Stimulated activated CD4-positive, alpha-beta T cell treated with anti-CD3 and anti-CD28 coated beads, Interleukin-1b, Interleukin-23, amount 100 ng/mL, for 4 hours (primary cell): ENCODE measurements at regions not wholly inside any gene's neighbourhood (a gene's known extent, or its start where the extent isn't known, plus 50 kb on each side); places are given as distances from the start of the nearest gene placed in this dataset.

ENCODE experiments used
- DNase-seq, 2 donors: peaks; one replicate each; pipeline ENCODE4 v3.0.0-alpha.2; 2020; ENCODE audit warnings: low read depth in 2 of 2

GRCh38 chr10:130902471-130902870, 409.1 kb downstream of the TCERG1L start:
- no peak for DNase-seq

- no peak for DNase-seq
These were observed 408.6 kb downstream of the TCERG1L start for GRCh38 chr10:130902929-130903328.

GRCh38 chr10:130904676-130905075, 406.8 kb downstream of the TCERG1L start:
- no peak for DNase-seq

GRCh38 chr10:130905386-130905785, 406.1 kb downstream of the TCERG1L start:
- no peak for DNase-seq

GRCh38 chr10:130905921-130906320, 405.6 kb downstream of the TCERG1L start:
- DNase-seq = no peak

- DNase-seq = no peak
These were observed 400.7 kb downstream of the TCERG1L start for GRCh38 chr10:130910848-130911247.

- no peak for DNase-seq
These were observed 397.7 kb downstream of the TCERG1L start for GRCh38 chr10:130913844-130914243.

GRCh38 chr10:130914367-130914766, 397.2 kb downstream of the TCERG1L start:
- DNase-seq = no peak

GRCh38 chr10:130915065-130915464, 396.5 kb downstream of the TCERG1L start:
- no peak for DNase-seq

GRCh38 chr10:130921461-130921860, 390.1 kb downstream of the TCERG1L start:
- DNase-seq = no peak

- DNase-seq = no peak
These were observed 389.5 kb downstream of the TCERG1L start for GRCh38 chr10:130921911-130922440.

- DNase-seq = no peak
These were observed 387.9 kb downstream of the TCERG1L start for GRCh38 chr10:130923596-130923995.

- no peak for DNase-seq
These were observed 387.2 kb downstream of the TCERG1L start for GRCh38 chr10:130924138-130924819.

GRCh38 chr10:130926442-130926841, 385.1 kb downstream of the TCERG1L start:
- DNase-seq = no peak

- no peak for DNase-seq
These were observed 384.4 kb downstream of the TCERG1L start for GRCh38 chr10:130927157-130927556.

GRCh38 chr10:130928306-130928705, 383.2 kb downstream of the TCERG1L start:
- no peak for DNase-seq

- no peak for DNase-seq
These were observed 381.8 kb downstream of the TCERG1L start for GRCh38 chr10:130929422-130930325.

- no peak for DNase-seq
These were observed 380.7 kb downstream of the TCERG1L start for GRCh38 chr10:130930821-130931220.

GRCh38 chr10:130931256-130931655, 380.3 kb downstream of the TCERG1L start:
- DNase-seq = no peak

- DNase-seq = no peak
These were observed 379.1 kb downstream of the TCERG1L start for GRCh38 chr10:130932326-130933007.

GRCh38 chr10:130933008-130933390, 378.5 kb downstream of the TCERG1L start:
- DNase-seq = no peak
